H1 (cell line): ENCODE measurements at regions not wholly inside any gene's neighbourhood (a gene's known extent, or its start where the extent isn't known, plus 50 kb on each side); places are given as distances from the start of the nearest gene placed in this dataset.

Experiments used
- CTCF ChIA-PET: fragments of 300-600 bp; sonication (Branson Sonifier 250); formaldehyde crosslinking; loops from one replicate; lab custom pipeline; 2021; ENCODE audit not compliant: partially characterized antibody; lab: Charles Lee
- POLR2A ChIA-PET: fragments of 300-600 bp; sonication (Branson Sonifier 250); formaldehyde crosslinking; loops from one replicate; lab custom pipeline; 2021; ENCODE audit warnings: inconsistent platforms; ENCODE audit not compliant: partially characterized antibody; lab: Charles Lee
- DNase-seq, 2 experiments: peaks; one replicate each; pipeline versions ENCODE4 v3.0.0 to v3.0.0-alpha.2; 2010 to 2022; ENCODE audit warnings: low spot score in 2 of 2, low read depth in 1 of 2, mixed read lengths in 1 of 2
- FAIRE-seq: peaks from 2 replicates; lab custom pipeline; 2011; peaks lifted over from hg19 to GRCh38; lab: Jason Lieb, UNC
- H2AFZ ChIP-seq: 2 replicates; pipeline ENCODE4 v1.8.1; 2012; ENCODE audit warnings: low read length, inconsistent platforms
- H2AK5ac ChIP-seq: 2 replicates; pipeline ENCODE4 v1.6.1; 2013; ENCODE audit warnings: low read depth, low read length
- H2BK120ac ChIP-seq: replicated peaks from 2 replicates; pipeline ENCODE3; 2013; ENCODE audit warnings: low read depth, low read length, inconsistent platforms
- H2BK12ac ChIP-seq: 2 replicates; pipeline ENCODE4 v1.6.1; 2013; ENCODE audit warnings: low read depth, low read length
- H2BK15ac ChIP-seq: 2 replicates; pipeline ENCODE4 v1.6.1; 2013; ENCODE audit warnings: low read length
- H2BK20ac ChIP-seq: 2 replicates; pipeline ENCODE4 v1.6.1; 2013; ENCODE audit warnings: low read length
- H2BK5ac ChIP-seq: 2 replicates; pipeline ENCODE4 v1.6.1; 2013; ENCODE audit warnings: low read depth, low read length
- H3K14ac ChIP-seq: 2 replicates; pipeline ENCODE4 v1.6.1; 2013; ENCODE audit warnings: inconsistent platforms; ENCODE audit not compliant: insufficient read length
- H3K18ac ChIP-seq: 2 replicates; pipeline ENCODE4 v1.6.1; 2013; ENCODE audit warnings: low read length; ENCODE audit errors: extremely low read depth
- H3K23ac ChIP-seq: 2 replicates; pipeline ENCODE4 v1.6.1; 2013; ENCODE audit warnings: inconsistent platforms; ENCODE audit not compliant: insufficient read length
- H3K23me2 ChIP-seq: 2 replicates; pipeline ENCODE4 v1.6.1; 2013; ENCODE audit warnings: low read depth, low read length
- H3K27ac ChIP-seq: 2 replicates; pipeline ENCODE4 v1.6.1; 2011; ENCODE audit warnings: low read depth, low read length, inconsistent platforms
- H3K27me3 ChIP-seq, 4 experiments: replicated peaks in 1 of 4; 1 replicate in 1 of 4; 2 replicates in 3 of 4; pipeline versions ENCODE4 v1.6.1 to v1.8.1; 2011 to 2013; ENCODE audit warnings: low read length in 3 of 4, mild to moderate bottlenecking in 3 of 4, inconsistent platforms in 2 of 4, mixed read lengths in 2 of 4, moderate library complexity in 1 of 4; ENCODE audit not compliant: control insufficient read depth in 3 of 4, insufficient read depth in 3 of 4; ENCODE audit errors: extremely low read depth in 1 of 4
- H3K36me3 ChIP-seq, 4 experiments: 2 replicates each; pipeline versions ENCODE4 v1.6.1 to v1.8.1; 2011 to 2013; ENCODE audit warnings: mild to moderate bottlenecking in 4 of 4, low read length in 3 of 4, moderate library complexity in 2 of 4, control low read depth in 1 of 4, inconsistent platforms in 1 of 4; ENCODE audit not compliant: insufficient read depth in 4 of 4, control insufficient read depth in 2 of 4
- H3K4ac ChIP-seq: replicated peaks from 2 replicates; pipeline ENCODE3; 2013; ENCODE audit warnings: low read length, low read depth, mixed read lengths, inconsistent platforms; ENCODE audit not compliant: insufficient read length
- H3K4me1 ChIP-seq, 4 experiments: replicated peaks in 1 of 4; 1 replicate in 1 of 4; 2 replicates in 3 of 4; pipeline versions ENCODE4 v1.6.1 to v1.8.1; 2011 to 2013; ENCODE audit warnings: low read length in 3 of 4, inconsistent platforms in 2 of 4, mixed read lengths in 1 of 4; ENCODE audit not compliant: insufficient read depth in 4 of 4, control insufficient read depth in 3 of 4
- H3K4me2 ChIP-seq, 2 experiments: 2 replicates each; pipeline versions ENCODE4 v1.6.1 to v1.8.1; 2011 to 2013; ENCODE audit warnings: low read depth in 2 of 2, low read length in 2 of 2, control low read depth in 1 of 2, inconsistent platforms in 1 of 2, mild to moderate bottlenecking in 1 of 2; ENCODE audit not compliant: insufficient read depth in 1 of 2
- H3K4me3 ChIP-seq, 4 experiments: fragments of 200-600, 300-600 bp in 1 of 4; sonication (generic), shearing (Covaris generic), sonication (Bioruptor Twin) in 1 of 4; 2 replicates each; pipeline versions ENCODE4 v1.5.1 to v1.8.1; 2011 to 2016; ENCODE audit warnings: low read length in 4 of 4, low read depth in 3 of 4, control low read depth in 2 of 4, inconsistent platforms in 2 of 4, mild to moderate bottlenecking in 2 of 4, mixed read lengths in 1 of 4, moderate library complexity in 1 of 4; ENCODE audit not compliant: insufficient read depth in 2 of 4; ENCODE audit errors: extremely low read depth in 1 of 4
- H3K56ac ChIP-seq: replicated peaks from 2 replicates; pipeline ENCODE3; 2013; ENCODE audit warnings: low read depth, mild to moderate bottlenecking, mixed read lengths, low read length, inconsistent platforms; ENCODE audit not compliant: insufficient read length
- H3K79me1 ChIP-seq: 2 replicates; pipeline ENCODE4 v1.6.1; 2013; ENCODE audit warnings: low read depth, low read length, control low read depth
- H3K79me2 ChIP-seq, 2 experiments: 2 replicates each; pipeline versions ENCODE4 v1.6.1 to v1.8.1; 2012 to 2013; ENCODE audit warnings: low read length in 2 of 2, mild to moderate bottlenecking in 2 of 2, inconsistent platforms in 1 of 2; ENCODE audit not compliant: insufficient read depth in 2 of 2, control insufficient read depth in 1 of 2
- H3K9ac ChIP-seq, 4 experiments: replicated peaks in 1 of 4; 1 replicate in 1 of 4; 2 replicates in 3 of 4; pipeline versions ENCODE4 v1.6.1 to v1.8.1; 2011 to 2013; ENCODE audit warnings: low read depth in 3 of 4, low read length in 3 of 4, control low read depth in 2 of 4, mild to moderate bottlenecking in 2 of 4, moderate library complexity in 2 of 4, inconsistent platforms in 1 of 4; ENCODE audit errors: extremely low read depth in 1 of 4
- H3K9me3 ChIP-seq, 2 experiments: 2 replicates each; pipeline versions ENCODE4 v1.6.1 to v1.8.1; 2012 to 2013; ENCODE audit warnings: mild to moderate bottlenecking in 2 of 2, moderate library complexity in 2 of 2, control low read depth in 1 of 2, inconsistent platforms in 1 of 2, low read depth in 1 of 2, low read length in 1 of 2, mixed read lengths in 1 of 2; ENCODE audit not compliant: insufficient read depth in 2 of 2
- H4K20me1 ChIP-seq, 2 experiments: replicated peaks in 1 of 2; 2 replicates each; pipeline versions ENCODE3 to v1.8.1; 2011 to 2013; ENCODE audit warnings: inconsistent platforms in 2 of 2, low read length in 2 of 2, mild to moderate bottlenecking in 1 of 2; ENCODE audit not compliant: insufficient read depth in 2 of 2, control insufficient read depth in 1 of 2
- H4K5ac ChIP-seq: 2 replicates; pipeline ENCODE4 v1.6.1; 2013; ENCODE audit warnings: low read length, low read depth, mixed read lengths, inconsistent platforms; ENCODE audit not compliant: insufficient read length
- H4K8ac ChIP-seq: 2 replicates; pipeline ENCODE4 v1.8.0; 2013; ENCODE audit warnings: mild to moderate bottlenecking, moderate library complexity, low read length, inconsistent platforms; ENCODE audit not compliant: insufficient read depth; ENCODE audit errors: extremely low read depth
- H4K91ac ChIP-seq: replicated peaks from 2 replicates; pipeline ENCODE3; 2013; ENCODE audit warnings: low read length, mixed read lengths, inconsistent platforms; ENCODE audit not compliant: insufficient read length
- BRCA1 ChIP-seq: IDR thresholded peaks from 2 replicates; pipeline ENCODE4 v1.6.1; 2012; ENCODE audit warnings: low read depth, low read length, improper control_type of control experiment
- CBX5 ChIP-seq: fragments of 300-800, 300-1000 bp; sonication (generic); IDR thresholded peaks from 2 replicates; pipeline ENCODE4 v1.7.1; 2016; ENCODE audit warnings: antibody characterized with exemption, low read length, low read depth
- E2F6 ChIP-seq: IDR thresholded peaks from 2 replicates; pipeline ENCODE4 v1.6.1; 2012; ENCODE audit warnings: inconsistent platforms
- FOSL1 ChIP-seq: IDR thresholded peaks from 2 replicates; pipeline ENCODE4 v1.6.1; 2011; ENCODE audit warnings: mild to moderate bottlenecking, low read depth, low read length, moderate library complexity; ENCODE audit not compliant: insufficient read depth
- HDAC2 ChIP-seq, 2 experiments: fragments of 300-600 bp in 1 of 2; sonication (generic) in 1 of 2; IDR thresholded peaks; 2 replicates each; pipeline ENCODE4 v1.6.1; 2011 to 2012; ENCODE audit warnings: low read depth in 2 of 2, low read length in 2 of 2, mild to moderate bottlenecking in 2 of 2, moderate library complexity in 2 of 2, borderline replicate concordance in 1 of 2, inconsistent platforms in 1 of 2
- KDM4A ChIP-seq: IDR thresholded peaks from one replicate; pipeline ENCODE4 v1.7.1; 2012; ENCODE audit warnings: low read depth, mild to moderate bottlenecking, moderate library complexity, low read length, inconsistent platforms; ENCODE audit not compliant: severe bottlenecking
- RXRA ChIP-seq: IDR thresholded peaks from 2 replicates; pipeline ENCODE4 v1.6.1; 2011; ENCODE audit warnings: low read depth, mild to moderate bottlenecking, low read length, moderate library complexity; ENCODE audit not compliant: insufficient read depth
- TAF1 ChIP-seq: IDR thresholded peaks from 2 replicates; pipeline ENCODE4 v1.6.1; 2011; ENCODE audit warnings: mild to moderate bottlenecking, low read depth, low read length
- ZNF274 ChIP-seq: IDR thresholded peaks from 2 replicates; pipeline ENCODE4 v1.7.0; 2012; ENCODE audit warnings: low read length, borderline replicate concordance; ENCODE audit errors: extremely low read depth
- whole genome bisulfite sequencing, 2 experiments: shearing (Covaris generic) in 1 of 2; methylation state at CpG; one replicate each; pipeline versions ENCODE4 v1.1.6 to v1.1.7; 2013 to 2015; ENCODE audit warnings: low lambda C conversion rate in 2 of 2, mixed read lengths in 2 of 2, inconsistent platforms in 1 of 2, low coverage in 1 of 2, missing lambda C conversion rate in 1 of 2; ENCODE audit not compliant: insufficient replicate concordance in 2 of 2, insufficient coverage in 1 of 2, insufficient read length in 1 of 2; ENCODE audit errors: extremely low coverage in 1 of 2, missing lambda C conversion rate in 1 of 2; 5-methylcytosine and 5-hydroxymethylcytosine counted together
- TF ChIP-seq, protein P1 (sequence below), 3 experiments: IDR thresholded peaks; 1 replicate in 2 of 3; 2 replicates in 1 of 3; pipeline versions ENCODE4 v1.5.1 to v1.6.1; 2011; ENCODE audit warnings: low read length in 3 of 3, mild to moderate bottlenecking in 3 of 3, inconsistent platforms in 2 of 3, low read depth in 1 of 3, moderate library complexity in 1 of 3; ENCODE audit not compliant: insufficient read depth in 1 of 3; ENCODE audit errors: control extremely low read depth in 1 of 3

GRCh38 chr2:8451273-8451672 lies 230.6 kb upstream of the ID2 start:
- CTCF ChIA-PET = interaction anchor here (0.8 kb wide), 1 partner anchor 30 kb away, joined by 4 read pairs; no protein-coding TSS in a partner anchor
- Histone ChIP-seq H3K23ac (no peak overlapping the region), H3K4me2 (no peak overlapping the region)
- no peak for TF ChIP-seq E2F6
- TF ChIP-seq TAF1 = no peak
- no peak for TF ChIP-seq ZNF274
- no peak for TF ChIP-seq FOSL1
- no peak for TF ChIP-seq RXRA
- TF ChIP-seq, protein P1, sequence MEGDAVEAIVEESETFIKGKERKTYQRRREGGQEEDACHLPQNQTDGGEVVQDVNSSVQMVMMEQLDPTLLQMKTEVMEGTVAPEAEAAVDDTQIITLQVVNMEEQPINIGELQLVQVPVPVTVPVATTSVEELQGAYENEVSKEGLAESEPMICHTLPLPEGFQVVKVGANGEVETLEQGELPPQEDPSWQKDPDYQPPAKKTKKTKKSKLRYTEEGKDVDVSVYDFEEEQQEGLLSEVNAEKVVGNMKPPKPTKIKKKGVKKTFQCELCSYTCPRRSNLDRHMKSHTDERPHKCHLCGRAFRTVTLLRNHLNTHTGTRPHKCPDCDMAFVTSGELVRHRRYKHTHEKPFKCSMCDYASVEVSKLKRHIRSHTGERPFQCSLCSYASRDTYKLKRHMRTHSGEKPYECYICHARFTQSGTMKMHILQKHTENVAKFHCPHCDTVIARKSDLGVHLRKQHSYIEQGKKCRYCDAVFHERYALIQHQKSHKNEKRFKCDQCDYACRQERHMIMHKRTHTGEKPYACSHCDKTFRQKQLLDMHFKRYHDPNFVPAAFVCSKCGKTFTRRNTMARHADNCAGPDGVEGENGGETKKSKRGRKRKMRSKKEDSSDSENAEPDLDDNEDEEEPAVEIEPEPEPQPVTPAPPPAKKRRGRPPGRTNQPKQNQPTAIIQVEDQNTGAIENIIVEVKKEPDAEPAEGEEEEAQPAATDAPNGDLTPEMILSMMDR (IDR thresholded peaks at IDR 0.05; ENCODE audit: control extremely low read depth in 1 of 3, insufficient read depth in 1 of 3, low read depth in 1 of 3, low read length in 3 of 3) = no peak
- TF ChIP-seq HDAC2 (IDR thresholded peaks at IDR 0.05; ENCODE audit: borderline replicate concordance in 1 of 2, low read depth in 2 of 2, low read length in 2 of 2) = no peak
- no peak for TF ChIP-seq KDM4A
- no peak for TF ChIP-seq BRCA1
- TF ChIP-seq CBX5 = no peak

More at GRCh38 chr2:8451273-8451672, 230.6 kb upstream of the ID2 start:
- no peak overlapping the region for H2AK5ac ChIP-seq
- H3K4ac ChIP-seq = no peak overlapping the region
- peaks cover 4 to 8% of the 10 kb centered on the region in 2 experiments; a peak in 2 of 4 replicates for H3K9me3 ChIP-seq
- no peak overlapping the region for H3K18ac ChIP-seq
- no peaks in the 10 kb centered on the region for H3K27me3 ChIP-seq
- no peak overlapping the region for H3K14ac ChIP-seq
- H2AFZ ChIP-seq = no peak overlapping the region
- H3K36me3 ChIP-seq = no peaks in the 10 kb centered on the region; a peak in 1 of 8 replicates
- H2BK5ac ChIP-seq = no peak overlapping the region
- H4K5ac ChIP-seq = no peak overlapping the region
- 95% methylated on average over 5 of the region's 5 CpGs; no CpG with 5 or more reads in 1 of the 2 experiments for WGBS, 2 experiments
- H4K8ac ChIP-seq = no peak overlapping the region
- FAIRE-seq (no peak), DNase-seq (no peak)
- no peak overlapping the region for H3K56ac ChIP-seq
- H4K20me1 ChIP-seq = no peaks in the 10 kb centered on the region
- H2BK15ac ChIP-seq = no peak overlapping the region
- no peak overlapping the region for H4K91ac ChIP-seq
- H3K4me1 ChIP-seq = no peaks in the 10 kb centered on the region
- H2BK120ac ChIP-seq = no peak overlapping the region
- H3K23me2 ChIP-seq = no peaks in the 10 kb centered on the region
- POLR2A ChIA-PET = no interaction called here
- H3K9ac ChIP-seq = no peak overlapping the region
- no peak overlapping the region for H3K4me3 ChIP-seq
- H3K79me1 ChIP-seq = no peaks in the 10 kb centered on the region
- no peaks in the 10 kb centered on the region for H3K79me2 ChIP-seq
- no peak overlapping the region for H2BK12ac ChIP-seq
- no peak overlapping the region for H3K27ac ChIP-seq
- no peak overlapping the region for H2BK20ac ChIP-seq
